ENCODE measurements at regions not wholly inside any gene's neighbourhood (a gene's known extent, or its start where the extent isn't known, plus 50 kb on each side); places are given as distances from the start of the nearest gene placed in this dataset.

DNA sequence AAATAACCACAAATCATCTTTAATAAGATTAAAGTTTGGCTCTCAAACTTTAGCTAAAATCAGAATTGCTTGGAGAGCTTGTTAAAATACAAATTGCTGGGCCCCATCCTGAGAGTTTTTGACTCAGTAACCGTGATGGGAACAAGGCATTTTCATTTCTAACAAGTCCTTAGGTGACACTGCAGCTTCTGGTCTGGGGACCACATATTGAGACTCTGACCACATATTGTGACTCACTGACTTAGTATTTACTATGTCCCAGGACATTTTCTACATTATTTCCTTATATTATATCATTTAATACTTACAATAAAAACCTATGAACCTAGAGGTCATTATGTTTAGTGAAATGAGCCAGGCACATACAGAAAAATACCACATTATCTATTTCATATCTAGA lies 164.5 kb downstream of the ZMAT3 start:
- no peaks in the 10 kb centered on the region for H3K36me3 Mint-ChIP-seq (ENCODE audit: low read depth)
- intact Hi-C loops (cut with micrococcal nuclease), result no loop called here
- no peak for DNase-seq
- CTCF ChIA-PET, result no interaction called here
- no peak overlapping the region for H3K4me3 Mint-ChIP-seq
- no peaks in the 10 kb centered on the region for H3K4me1 Mint-ChIP-seq (ENCODE audit: low read depth)
- no peaks in the 10 kb centered on the region for H3K27me3 Mint-ChIP-seq (ENCODE audit: low read depth)
- H3K27ac Mint-ChIP-seq, result no peak overlapping the region
- no peaks in the 10 kb centered on the region for H3K9me3 Mint-ChIP-seq

DNA sequence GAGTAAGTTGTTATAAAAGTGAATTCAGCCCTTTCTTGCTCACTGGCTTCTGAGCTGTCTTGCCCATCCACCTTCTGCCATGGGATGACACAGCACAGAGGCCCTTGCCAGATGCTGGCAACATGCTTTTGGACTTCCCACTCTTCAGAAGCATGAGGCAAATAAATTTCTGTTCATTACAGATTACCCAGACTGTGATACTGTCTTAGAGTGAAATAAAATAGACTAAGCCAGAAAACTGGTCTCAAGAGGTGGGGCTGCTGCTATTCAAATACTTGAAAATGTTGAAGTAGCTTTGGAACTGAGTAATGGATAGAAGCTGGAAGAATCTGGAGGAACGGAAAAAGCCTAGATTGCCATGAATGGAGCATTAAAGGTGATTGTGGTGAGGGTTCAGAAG lies 170.4 kb downstream of the ZMAT3 start:
- Mint-ChIP-seq H3K27ac (no peak overlapping the region), H3K9me3 (no peaks in the 10 kb centered on the region), H3K27me3 (ENCODE audit: low read depth) (no peaks in the 10 kb centered on the region), H3K4me1 (ENCODE audit: low read depth) (no peaks in the 10 kb centered on the region), H3K4me3 (no peak overlapping the region), H3K36me3 (ENCODE audit: low read depth) (no peaks in the 10 kb centered on the region)
- intact Hi-C loops (cut with micrococcal nuclease), result no loop called here
- no peak for DNase-seq
- CTCF ChIA-PET, result interaction anchor here (1.1 kb wide), 1 partner anchor 516 kb away, joined by 3 read pairs; no protein-coding TSS in a partner anchor

- Mint-ChIP-seq H3K4me1 (ENCODE audit: low read depth) (no peaks in the 10 kb centered on the region), H3K27me3 (ENCODE audit: low read depth) (no peaks in the 10 kb centered on the region), H3K4me3 (no peak overlapping the region), H3K27ac (no peak overlapping the region), H3K36me3 (ENCODE audit: low read depth) (no peaks in the 10 kb centered on the region), H3K9me3 (no peaks in the 10 kb centered on the region)
- DNase-seq, result no peak
- CTCF ChIA-PET, result interaction anchor here (0.6 kb wide), 1 partner anchor 418 kb away, joined by 3 read pairs; no protein-coding TSS in a partner anchor
- intact Hi-C loops (cut with micrococcal nuclease), result no loop called here
Observed at GRCh38 chr3:178900029-178900646, 171.5 kb downstream of the ZMAT3 start.

DNA sequence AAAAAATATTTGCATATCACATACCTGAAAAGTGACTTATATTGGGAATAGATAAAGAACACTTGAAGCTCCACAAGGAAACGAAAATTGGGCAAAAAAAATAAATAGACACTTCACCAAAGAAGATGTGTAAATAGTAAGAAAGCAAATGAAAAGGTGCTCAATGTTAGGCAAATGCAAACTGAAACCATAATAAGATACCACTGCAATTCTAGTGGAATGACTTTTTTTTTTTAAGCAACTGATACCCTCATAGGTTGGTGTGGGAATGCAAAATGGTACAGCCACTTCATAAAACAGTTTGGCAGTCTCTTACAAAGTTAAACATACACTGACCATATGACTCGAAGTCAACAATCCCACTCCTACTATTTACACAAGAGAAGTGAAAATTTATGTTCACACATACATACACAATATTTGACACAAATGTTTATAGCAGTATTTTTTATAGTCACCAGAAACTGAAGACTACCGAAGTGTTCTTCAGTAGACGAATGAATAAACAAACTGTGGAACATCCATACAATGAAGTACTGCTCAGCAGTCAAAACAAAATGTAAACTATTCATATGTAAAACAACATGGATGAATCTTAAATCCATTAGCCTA lies 176.3 kb downstream of the ZMAT3 start:
- CTCF ChIA-PET, result no interaction called here
- Mint-ChIP-seq H3K9me3 (no peaks in the 10 kb centered on the region), H3K4me3 (no peak overlapping the region), H3K27ac (no peak overlapping the region), H3K36me3 (ENCODE audit: low read depth) (no peaks in the 10 kb centered on the region), H3K27me3 (ENCODE audit: low read depth) (no peaks in the 10 kb centered on the region), H3K4me1 (ENCODE audit: low read depth) (no peaks in the 10 kb centered on the region)
- no peak for DNase-seq
- intact Hi-C loops (cut with micrococcal nuclease), result no loop called here
